Suppressor macrophage treated with lipopolysaccharide for 4 hours (primary cell): ENCODE measurements at regions not wholly inside any gene's neighbourhood (a gene's known extent, or its start where the extent isn't known, plus 50 kb on each side); places are given as distances from the start of the nearest gene placed in this dataset.

Experiments used
- DNase-seq: peaks from one replicate; pipeline ENCODE4 v3.0.0-alpha.2; 2020

DNA sequence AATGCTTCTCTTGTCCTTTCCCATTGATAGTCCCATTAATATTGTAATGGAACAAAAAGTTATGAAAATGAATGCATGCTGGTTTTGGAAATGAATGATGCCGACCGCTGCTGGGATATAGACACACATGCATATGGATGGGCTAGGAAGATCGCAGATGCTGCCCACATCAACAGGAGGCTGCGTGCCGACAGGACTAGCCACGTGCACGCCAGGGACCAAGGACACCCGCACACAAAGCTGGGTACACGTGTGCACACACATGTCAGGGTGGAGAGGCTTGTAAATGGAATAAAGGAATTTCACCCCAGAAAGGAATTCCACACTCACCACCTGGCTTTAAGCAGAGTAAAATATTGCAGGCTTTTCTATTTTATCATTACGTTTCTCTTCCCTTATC lies 153.8 kb upstream of the VASH1 start:
- no peak for DNase-seq

DNA sequence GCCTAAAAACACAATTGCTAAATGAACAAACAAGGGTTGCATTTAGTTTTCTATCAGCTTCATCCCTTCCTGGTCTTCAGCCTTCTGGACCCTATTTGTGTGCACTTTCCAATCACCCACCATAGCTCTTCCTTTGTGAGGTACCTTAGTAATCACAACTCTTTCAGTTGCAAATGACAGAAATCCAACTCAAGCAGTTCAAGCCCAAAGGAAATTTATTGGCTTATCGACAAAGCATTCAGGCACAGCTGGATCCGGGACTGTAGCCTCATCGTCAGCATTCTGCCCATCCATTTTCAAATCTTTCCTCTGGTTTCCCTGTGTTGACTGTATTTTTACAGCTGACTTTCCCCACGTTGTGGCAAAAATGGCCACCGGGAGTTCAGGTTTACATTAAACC lies 148.6 kb upstream of the VASH1 start:
- no peak for DNase-seq

DNA sequence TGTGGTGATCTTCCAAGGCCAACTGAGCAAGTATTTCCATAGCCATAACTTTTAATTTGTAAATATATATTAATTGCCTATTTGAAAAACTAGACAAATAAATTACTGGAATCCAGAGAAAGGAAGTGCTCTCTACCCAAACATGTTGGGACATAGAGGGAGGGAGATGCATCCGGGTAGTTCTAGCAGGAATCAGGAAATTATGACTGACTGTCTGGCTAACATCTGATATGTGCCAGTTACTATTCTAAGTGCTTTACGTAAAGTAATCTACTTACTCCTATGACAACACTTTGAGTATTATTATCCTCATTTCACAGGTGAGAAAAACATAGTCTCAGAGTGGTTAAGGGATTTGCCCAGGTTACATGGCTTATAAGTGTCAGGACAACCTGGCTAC lies 147.7 kb upstream of the VASH1 start:
- no peak for DNase-seq

DNA sequence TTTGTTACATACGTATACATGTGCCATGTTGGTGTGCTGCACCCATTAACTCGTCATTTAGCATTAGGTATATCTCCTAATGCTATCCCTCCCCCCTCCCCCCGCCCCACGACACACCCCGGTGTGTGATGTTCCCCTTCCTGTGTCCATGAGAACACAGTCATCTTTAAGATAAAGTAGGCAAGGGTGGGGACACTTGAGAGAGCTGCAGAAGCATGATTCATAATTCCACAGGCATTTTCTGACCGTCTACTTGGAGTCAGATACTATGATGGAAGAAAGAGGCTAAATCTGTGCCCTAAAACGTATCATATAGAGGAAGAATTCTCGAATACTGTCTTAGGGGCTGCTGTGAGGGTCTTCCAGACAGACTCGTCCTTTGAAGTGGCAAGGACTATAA lies 145.9 kb upstream of the VASH1 start:
- DNase-seq, result no peak

DNA sequence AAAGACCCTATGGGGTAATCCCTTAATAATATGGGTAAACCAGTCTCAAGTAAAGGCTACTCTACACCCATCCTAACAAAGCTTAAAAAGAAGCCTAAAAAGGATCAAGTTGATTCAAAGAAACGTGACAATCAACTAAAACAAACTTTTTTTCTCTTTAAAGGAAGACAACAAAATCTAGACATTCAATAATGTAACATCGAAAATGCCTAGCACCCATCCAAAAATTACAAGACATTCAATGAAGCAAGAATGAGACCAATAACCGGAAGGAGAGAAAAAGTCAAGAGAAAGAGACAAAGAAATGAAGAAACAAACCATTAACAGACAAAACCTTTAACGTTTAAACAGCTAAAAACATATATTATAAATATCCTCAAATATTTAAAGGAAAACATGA lies 143.8 kb upstream of the VASH1 start:
- DNase-seq, result no peak

DNA sequence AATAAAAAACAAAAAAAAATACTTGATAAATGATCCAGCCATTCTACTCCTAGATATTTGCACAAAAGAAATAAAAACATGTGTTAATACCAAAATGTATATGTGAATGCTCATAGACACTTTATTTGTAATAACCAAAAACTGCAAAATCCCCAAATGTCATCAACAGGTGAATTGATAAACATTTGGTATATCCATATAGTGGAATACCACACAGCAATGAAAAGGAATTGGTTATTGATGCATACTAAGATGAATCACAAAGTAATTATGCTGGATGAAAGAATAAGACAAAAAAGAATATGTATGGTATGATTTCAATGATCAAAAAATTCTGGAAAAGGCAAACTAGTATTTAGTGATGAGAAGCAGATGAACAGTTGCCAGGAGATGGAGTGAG lies 124.7 kb upstream of the VASH1 start:
- no peak for DNase-seq

DNA sequence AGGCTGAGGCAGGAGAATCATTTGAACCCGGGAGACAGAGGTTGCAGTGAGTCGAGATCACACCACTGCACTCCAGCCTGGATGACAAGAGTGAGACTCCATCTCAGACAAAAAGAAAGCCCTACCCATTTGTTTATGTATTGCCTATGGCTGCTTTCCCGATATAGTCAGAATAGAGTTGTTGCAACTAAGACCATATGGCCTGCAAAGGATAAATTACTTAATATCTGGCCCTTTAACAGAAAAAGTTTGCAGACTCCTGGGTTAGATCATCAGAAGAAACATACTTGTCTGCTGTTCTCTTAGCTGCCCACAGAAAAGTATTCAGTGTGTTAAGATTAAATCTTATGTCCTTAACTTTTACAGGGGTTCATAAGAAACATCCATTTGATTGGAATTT lies 122.4 kb upstream of the VASH1 start:
- no peak for DNase-seq

DNA sequence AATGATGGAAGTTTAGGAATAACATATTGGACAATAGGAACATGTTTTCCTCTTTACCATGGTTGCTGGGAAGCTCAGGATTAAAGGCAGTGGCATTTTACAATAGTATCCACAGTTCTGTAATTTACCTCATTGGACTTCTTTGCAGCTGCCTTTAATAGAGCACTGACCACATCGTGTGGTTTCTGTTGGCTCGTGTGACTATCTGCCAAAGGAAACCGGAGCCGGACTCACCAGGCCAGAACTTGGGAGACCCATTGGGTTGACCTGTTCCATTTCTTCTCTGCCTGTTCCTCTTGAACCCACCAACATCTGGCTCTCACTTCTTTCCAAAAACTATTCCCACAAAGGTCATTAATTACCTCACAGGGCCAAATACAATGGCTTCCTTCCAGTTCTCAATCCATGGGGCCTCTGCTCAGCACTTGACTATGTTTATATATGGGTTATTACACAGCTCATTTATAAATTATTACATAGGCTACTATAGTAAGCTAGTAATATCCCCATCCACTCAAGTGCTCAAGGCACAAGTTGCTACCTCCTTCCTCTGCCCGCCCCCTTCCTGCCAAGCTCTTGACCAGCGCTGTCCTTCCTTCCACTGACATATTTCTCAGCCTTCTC lies 121.5 kb upstream of the VASH1 start:
- DNase-seq, result no peak

DNA sequence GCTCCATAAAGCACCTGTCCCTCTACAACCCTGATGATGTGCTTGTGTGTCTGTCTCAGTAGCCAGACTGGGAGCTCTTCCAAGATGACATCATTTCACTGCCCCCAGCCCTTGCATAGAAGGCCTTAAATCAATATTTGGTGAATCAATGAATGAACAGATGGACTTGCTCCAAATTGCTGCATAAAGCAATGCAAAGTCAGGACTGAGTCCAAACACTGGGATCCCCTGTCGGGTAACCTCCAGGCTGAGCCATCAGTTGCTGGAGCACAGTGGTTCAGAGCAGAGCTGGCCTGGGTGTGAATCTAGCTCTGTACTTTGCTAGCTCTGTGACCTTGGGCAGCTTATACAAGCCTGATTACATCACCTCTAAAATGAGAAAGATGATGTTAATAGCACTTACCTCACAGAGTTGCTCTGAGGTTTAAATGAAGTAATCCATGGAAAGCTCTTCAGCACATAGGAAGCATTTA lies 120.3 kb upstream of the VASH1 start:
- DNase-seq, result no peak

DNA sequence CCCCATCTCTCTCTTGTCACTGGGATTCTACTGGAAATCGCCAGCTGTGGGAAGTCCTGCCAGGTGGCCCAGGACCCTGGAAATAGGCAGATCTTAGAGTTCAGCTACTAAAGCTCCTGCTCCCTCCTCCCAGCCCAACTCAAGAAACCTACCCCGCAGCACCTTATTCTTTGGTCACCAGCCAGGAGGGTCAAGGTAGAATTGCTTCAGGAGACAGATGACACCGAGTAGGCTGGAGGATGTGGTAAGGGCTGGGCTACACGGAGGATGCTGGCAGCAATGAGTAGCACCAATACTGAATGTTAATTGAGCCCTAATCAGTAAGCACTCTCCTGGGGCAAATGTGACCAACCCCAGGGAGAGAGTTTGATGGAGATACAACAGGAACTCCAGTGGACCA lies 119.7 kb upstream of the VASH1 start:
- no peak for DNase-seq

DNA sequence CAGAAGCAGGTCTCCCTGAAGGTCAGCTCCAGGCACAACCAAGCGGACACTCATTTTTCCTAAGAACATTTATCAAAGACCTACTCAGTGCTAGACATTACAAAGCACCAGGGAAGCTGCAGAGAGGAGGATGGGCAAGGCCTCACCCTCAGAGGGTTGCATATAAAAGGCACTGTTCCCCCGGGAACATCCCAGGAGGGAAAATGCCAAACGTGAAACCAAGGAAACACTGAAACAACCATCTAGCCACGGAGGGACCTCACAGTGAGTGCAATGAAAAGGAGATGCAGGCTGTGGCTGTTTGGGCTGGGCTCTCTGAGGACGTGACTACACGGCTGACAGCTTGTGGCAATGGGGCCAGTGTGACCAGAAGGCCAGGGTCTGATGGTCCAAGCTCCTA lies 117.4 kb upstream of the VASH1 start:
- no peak for DNase-seq

DNA sequence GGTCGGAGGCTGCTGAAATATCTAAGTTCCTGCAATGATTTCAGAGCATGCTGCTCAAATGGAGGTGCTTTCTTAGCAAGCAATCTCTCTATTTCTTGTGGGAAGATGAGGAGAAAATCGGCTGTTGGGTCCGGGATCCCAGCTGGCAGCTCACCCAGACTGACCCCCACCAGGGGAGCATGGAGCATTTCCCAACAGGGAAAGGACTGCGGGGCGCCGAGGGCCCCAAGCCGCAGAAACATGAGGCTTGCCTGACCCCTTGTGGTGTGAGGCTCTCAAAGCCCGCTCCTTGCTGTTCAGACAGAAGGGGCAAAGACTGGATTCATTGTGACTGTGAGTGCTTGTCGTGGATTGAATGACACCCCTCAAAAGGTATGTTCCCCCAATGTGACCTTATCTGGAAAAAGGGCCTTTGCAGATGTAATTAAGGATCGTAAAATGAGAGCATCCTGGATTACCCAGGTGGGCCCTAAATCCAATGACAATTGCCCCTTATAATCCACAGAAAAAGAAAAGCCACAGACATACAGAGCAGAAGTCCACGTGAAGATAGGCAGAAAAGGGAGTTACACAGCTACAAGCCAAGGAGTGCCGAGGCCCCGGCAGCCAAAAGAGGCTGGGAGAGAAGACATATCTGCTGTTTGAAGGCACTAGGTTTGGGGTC lies 116.3 kb upstream of the VASH1 start:
- DNase-seq, result peak; percentile 15

DNA sequence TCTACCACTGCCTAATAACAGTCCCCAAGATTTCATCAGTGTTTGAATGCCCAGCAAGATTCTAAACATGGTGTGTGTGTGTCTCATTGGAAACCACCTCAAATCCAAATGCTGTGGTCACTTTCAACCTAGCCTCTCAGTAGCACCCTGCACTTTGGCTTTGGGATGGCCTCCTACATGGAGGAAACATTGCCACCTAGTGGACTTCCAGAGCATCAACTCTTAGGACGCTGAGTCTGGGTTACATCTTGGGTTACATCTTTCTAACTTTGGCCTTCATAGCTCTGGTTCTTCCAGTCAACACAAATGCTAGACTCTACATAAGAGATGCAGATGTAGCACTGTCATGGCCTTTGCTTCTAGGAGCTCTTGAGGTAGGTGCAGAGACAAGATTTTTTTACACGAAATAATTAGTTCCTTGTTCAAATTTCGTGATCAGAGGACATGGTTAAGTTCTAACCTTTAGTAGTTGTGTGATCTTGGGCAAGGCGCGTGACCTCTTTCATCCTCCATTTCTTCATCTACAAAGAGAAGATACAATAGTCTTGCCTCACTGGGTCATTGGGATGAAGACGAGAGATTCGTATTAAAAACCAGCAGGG lies 113.5 kb upstream of the VASH1 start:
- DNase-seq, result peak; percentile 68

DNA sequence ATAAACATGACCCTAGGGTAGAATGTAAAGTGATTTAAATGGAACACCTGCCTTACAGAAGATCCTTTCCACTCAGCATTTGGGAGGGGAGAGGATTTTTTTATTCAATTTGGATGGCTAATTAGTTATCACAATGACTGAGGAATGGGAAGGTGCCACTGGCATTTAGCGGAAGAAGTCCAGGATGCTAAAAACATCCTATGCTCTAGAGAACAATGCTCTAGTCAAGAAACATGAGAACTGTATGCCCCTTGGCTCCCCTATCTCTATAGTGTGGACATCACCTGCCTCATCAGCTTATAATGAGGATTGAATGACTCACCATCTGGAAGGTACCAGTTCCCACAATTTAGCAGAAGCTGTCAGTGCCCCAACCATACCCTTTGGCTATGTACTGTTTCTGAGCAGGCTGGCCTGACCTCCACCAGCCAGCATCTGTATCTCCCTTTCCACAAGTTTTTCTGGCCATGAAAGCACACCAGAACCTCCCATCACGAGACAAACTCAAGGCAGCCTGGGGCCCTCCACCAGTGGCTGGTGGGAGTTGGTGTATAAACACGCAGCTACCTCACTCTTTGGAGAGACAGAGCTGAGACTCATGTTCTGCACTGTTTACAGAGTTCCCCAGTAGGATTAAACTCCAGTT lies 109.7 kb upstream of the VASH1 start:
- no peak for DNase-seq

DNA sequence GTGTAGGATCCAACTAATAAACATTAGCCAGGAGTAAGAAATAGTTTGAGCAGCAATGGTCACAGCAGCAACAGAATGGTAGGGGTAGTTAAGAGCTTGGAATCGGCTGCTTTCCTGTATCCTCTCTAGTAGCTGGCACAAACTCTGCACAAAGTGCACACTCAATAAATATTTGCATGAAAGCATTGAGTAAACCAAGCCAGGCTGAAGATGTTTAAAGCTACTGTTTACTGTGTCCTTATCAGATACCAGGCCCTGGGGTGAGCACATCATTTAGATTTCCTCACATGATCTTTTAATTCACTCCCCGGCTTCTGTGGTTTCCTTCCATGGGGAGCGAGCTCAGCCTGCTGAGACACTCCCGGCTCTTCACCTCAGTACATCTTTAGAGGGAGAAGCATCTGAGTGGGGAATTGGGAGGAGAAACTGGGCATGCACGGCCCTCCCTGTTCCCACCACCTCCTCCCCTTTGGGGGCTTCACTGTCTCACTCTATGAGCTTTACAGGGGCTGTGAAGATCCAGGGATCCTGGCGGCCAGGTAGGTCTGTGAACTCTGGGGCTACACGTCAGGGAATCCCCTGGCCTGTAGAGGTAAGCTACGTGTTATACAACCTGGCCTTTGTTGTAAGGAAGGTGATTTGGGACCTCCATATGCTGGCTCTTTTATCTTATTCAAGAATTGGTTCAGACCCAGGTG lies 107.2 kb upstream of the VASH1 start:
- DNase-seq, result no peak

DNA sequence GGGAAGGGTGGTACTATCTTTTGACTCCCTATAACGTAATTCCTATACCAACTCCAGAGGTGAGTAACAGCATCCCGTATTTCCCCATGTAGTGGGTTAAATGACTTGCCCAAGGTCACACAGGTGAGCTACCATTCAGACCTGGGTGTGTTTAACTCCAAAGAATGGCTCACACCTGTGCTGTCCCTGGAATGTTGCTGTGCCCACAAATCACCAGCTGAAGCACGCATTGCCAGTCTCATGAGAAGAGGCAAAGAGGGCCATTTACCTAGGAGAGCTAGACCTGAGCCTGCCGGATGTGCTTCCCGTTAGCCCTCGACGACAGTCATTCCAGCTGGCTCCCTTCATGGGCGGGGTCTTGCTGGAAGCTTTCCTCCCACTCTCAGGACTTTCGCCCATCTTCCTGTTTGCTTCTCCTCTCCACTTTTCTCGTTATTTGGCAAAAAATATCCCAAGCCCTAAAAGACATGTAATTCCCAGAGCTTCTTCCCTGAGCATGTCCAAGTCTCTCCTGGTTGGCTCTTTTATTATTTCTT lies 106.6 kb upstream of the VASH1 start:
- DNase-seq, result no peak

DNA sequence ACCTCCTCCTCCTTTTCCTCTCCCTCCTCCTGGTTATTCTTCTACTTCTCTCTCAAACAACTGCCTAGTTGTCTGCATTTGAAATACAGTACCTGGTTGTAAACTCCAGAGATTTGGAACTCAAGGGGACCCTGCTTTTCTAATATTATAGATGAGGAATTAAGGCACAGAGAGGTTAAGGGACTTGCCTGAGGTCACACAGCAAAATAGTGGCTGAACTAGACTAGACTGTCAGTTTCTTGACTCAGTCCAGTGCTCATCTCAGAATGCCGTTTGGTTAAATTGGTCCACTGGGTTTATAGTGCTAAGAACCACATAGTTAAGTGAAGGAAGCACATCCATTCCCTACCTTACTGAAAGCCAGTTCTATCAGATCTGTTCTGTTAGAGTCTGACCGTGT lies 105.9 kb upstream of the VASH1 start:
- no peak for DNase-seq

DNA sequence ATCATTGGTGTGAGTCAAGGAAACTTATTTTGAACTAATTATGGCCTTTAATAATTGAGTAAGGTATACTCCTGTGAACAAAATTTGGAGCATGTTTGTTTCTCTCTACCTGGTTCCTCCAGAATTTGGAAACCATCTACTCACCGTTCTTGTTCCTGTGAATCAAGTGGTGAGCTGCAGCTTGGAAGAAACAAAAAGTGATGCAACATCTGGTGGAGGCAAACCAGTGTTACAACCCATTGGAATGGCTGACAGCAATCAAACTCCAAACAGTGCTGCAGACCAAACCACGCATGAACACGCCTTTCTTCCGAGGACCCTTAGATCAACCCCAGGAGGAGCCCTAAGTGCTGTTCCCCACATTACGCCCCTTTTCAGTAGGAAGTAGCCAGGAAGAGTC lies 104.7 kb upstream of the VASH1 start:
- no peak for DNase-seq

DNA sequence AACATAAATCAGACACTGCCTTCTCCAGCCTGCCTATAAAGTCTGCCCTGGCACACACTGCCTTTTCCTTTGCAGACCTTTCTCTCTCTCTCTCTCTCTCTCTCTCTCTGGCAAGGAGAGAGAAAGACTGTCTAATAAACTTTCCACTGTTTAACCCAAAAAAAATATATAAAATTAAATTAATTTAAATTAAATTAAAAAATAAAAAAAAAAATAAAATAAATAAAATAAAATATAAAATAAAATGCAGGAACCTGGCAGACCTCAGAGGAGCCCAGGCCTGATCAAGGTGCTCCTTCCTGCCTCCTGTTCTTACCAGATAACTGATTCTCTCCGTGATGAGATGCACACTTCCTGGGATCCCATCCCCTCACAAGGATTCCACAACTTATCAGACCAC lies 103.9 kb upstream of the VASH1 start:
- no peak for DNase-seq

DNA sequence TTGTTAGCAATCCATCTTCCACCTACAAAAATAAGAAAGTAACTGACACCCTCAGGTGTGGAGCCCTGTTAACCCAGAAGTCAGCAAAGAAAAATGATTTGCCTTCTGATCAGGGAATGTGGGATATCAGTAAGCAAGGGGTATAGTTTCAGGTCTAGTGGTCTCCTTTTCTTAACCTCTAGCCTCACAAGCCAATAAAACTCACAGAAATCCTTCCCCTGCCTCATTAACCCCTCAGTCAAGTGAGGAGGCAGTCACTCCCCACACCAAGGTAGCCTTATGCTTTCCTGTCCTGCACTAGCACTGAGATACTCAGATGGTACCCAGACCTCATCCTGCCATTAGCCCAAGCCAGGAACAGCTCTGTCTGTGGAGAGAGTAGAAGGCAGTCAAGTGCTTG lies 103.4 kb upstream of the VASH1 start:
- DNase-seq, result no peak

DNA sequence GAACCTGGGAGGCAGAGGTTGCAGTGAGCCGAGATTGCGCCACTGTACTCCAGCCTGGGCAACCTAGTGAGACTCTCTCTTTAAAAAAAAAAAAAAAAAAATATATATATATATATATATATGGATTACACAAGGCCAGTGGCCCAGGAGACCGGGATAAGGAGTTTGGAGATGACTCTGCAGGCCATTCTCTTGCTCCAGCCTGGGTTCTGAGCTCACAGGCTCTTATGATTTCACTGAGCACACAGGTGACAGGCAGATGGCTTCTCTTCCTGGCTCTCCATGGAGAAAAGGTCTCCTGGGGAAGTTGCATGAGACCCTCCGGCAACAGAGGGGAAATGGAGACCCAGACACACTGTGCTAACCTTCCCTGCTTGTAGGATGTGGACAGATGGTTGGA lies 98.7 kb upstream of the VASH1 start:
- no peak for DNase-seq

DNA sequence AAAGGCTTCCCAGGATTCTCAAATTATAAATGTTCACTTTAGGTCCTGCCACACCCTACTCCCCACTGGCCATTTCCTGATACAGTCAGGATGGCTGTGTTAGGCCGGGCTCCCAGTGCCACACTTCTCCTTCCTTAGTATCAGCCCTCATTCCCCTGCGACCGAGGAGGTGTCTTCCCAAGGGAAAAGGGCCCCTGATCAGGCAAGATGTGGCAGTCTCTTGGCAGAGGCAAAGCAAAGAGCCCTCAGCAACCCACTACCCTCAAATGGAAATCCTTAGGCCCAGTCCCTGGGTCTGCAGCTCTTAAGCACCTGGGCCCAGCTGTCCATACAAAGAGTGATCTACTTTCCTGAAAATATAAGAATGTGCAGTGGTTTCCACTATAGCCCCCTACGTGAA lies 96.5 kb upstream of the VASH1 start:
- no peak for DNase-seq

DNA sequence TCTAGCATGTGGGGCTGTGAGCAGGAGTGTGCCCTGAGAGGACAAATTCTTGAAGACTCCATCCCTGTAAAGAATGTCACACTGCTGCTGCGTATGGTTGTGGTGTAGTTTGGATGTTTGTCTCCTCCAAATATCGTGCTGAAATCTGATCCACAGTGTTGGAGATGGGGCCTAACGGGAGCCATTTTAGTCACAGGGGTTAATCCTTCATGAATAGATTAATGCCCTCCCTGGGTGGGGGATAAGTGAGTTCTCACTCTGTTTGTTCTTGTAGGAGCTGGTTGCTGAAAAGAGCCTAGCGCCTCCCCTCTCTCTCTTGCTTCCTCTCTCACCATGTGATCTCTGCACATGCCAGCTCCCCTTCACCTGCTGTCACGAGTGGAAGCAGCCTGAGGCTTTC lies 94.5 kb upstream of the VASH1 start:
- no peak for DNase-seq
